Upper lobe of left lung (tissue), 6 donors: ENCODE measurements at regions not wholly inside any gene's neighbourhood (a gene's known extent, or its start where the extent isn't known, plus 50 kb on each side); places are given as distances from the start of the nearest gene placed in this dataset.

ENCODE experiments used
- ATAC-seq, 2 donors: fragments of 200-7000 bp; cut with Tn5 transposase; one replicate each; pipeline ENCODE4 v1.9.1; 2022; ENCODE audit warnings: mild to moderate bottlenecking in 2 of 2, moderate library complexity in 2 of 2; ENCODE audit not compliant: low FRiP score in 2 of 2
- DNase-seq, 2 donors: peaks; one replicate each; pipeline ENCODE4 v3.0.0-alpha.2; 2019 to 2020
- H3K27ac ChIP-seq, 4 donors: fragments of 200-600 bp; sonication (generic); one replicate each; pipeline ENCODE4 v1.5.1; 2016 to 2019
- H3K27me3 ChIP-seq, 4 donors: fragments of 200-600 bp; sonication (generic); one replicate each; pipeline ENCODE4 v1.5.1; 2017 to 2019
- H3K36me3 ChIP-seq, 4 donors: fragments of 200-600 bp; sonication (generic); one replicate each; pipeline ENCODE4 v1.5.1; 2016 to 2019
- H3K4me1 ChIP-seq, 4 donors: fragments of 200-600 bp; sonication (generic); one replicate each; pipeline ENCODE4 v1.5.1; 2018 to 2019
- H3K4me3 ChIP-seq, 4 donors: fragments of 200-600 bp; sonication (generic); one replicate each; pipeline ENCODE4 v1.5.1; 2017 to 2019; ENCODE audit warnings: mild to moderate bottlenecking in 2 of 4, moderate library complexity in 1 of 4
- H3K9me3 ChIP-seq, 4 donors: fragments of 200-600 bp; sonication (generic); one replicate each; pipeline ENCODE4 v1.5.1; 2018 to 2019
- EP300 ChIP-seq, 4 donors: sonication (generic); formaldehyde crosslinking; IDR thresholded peaks; one replicate each; pipeline ENCODE4 v1.5.1; 2017; ENCODE audit warnings: antibody characterized with exemption in 4 of 4, control low read depth in 2 of 4
- POLR2A ChIP-seq, 4 donors: fragments of 450-650 bp; IDR thresholded peaks; one replicate each; pipeline ENCODE4 v1.5.1; 2016 to 2017; ENCODE audit warnings: antibody characterized with exemption in 4 of 4, mild to moderate bottlenecking in 2 of 4
- POLR2AphosphoS5 ChIP-seq, 2 donors: sonication (generic); formaldehyde crosslinking; IDR thresholded peaks; one replicate each; pipeline ENCODE4 v1.5.1; 2017; ENCODE audit warnings: antibody characterized with exemption in 2 of 2
- WGBS, 2 donors: methylation state at CpG; one replicate each; pipeline ENCODE4 v1.1.5; 2017 to 2018; 5-methylcytosine and 5-hydroxymethylcytosine counted together
- TF ChIP-seq, protein P1 (sequence below), 6 experiments: fragments of 450-650 bp in 4 of 6; fragments of 200-600 bp in 2 of 6; sonication (generic) in 2 of 6; IDR thresholded peaks; one replicate each; pipeline ENCODE4 v1.5.1; 2016 to 2019; ENCODE audit warnings: antibody characterized with exemption in 6 of 6
- donor health status: DM: no; HTN: no; CAD: no; lungs with moderate emphysema.
- donor health status: DM: no; HTN: yes; CAD: no; lungs with severe emphysema.

DNA sequence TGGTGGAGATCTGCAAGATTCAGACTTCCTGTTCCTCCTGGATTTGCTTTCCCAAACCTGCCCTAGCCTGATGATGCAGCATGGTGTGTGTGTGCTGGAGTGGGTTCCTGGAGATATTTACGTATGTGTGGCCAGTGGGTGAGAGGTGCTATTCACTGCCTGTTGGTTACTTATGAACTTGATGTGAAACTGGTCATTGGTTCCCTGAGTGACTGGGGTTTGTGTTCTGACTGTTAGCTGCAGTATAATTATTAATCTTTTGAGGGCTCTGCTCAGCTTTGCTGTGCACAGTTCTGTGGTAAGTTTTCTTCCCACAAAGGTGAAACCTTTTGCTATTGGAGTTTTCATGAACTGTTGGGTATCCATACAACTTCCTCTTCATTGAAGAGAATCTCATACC is 541.8 kb upstream of the FBXO33 start:
- ATAC-seq: no peak

DNA sequence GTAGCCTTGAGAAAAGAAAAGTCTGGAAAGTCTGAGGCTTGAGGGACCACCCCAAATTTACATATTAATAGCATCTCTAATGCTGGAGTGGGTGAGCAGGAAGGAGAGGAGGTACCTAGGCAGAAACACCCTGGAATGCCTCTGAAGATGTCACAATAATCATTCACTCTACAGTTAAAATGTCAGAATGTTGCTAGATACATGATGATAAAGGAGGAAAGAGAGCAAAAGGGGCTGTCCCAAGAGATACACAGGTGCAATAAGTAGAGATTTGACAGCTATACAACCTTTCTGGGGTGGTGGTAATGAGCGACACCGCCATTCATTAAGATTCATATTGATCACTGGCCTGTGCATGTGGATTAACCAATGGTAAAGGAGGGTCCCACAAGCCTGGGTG is 540.5 kb upstream of the FBXO33 start:
- Histone ChIP-seq H3K27me3 (no peaks in the 10 kb centered on the region), H3K36me3 (no peaks in the 10 kb centered on the region), H3K9me3 (no peaks in the 10 kb centered on the region), H3K4me3 (no peak overlapping the region), H3K27ac (no peak overlapping the region), H3K4me1 (no peaks in the 10 kb centered on the region)
- ATAC-seq (no peak), DNase-seq (no peak)
- 93 to 98% methylated on average over 2 of the region's 2 CpGs for WGBS, 2 donors
- TF ChIP-seq POLR2A (IDR thresholded peaks at IDR 0.05): no peak
- TF ChIP-seq, protein P1, sequence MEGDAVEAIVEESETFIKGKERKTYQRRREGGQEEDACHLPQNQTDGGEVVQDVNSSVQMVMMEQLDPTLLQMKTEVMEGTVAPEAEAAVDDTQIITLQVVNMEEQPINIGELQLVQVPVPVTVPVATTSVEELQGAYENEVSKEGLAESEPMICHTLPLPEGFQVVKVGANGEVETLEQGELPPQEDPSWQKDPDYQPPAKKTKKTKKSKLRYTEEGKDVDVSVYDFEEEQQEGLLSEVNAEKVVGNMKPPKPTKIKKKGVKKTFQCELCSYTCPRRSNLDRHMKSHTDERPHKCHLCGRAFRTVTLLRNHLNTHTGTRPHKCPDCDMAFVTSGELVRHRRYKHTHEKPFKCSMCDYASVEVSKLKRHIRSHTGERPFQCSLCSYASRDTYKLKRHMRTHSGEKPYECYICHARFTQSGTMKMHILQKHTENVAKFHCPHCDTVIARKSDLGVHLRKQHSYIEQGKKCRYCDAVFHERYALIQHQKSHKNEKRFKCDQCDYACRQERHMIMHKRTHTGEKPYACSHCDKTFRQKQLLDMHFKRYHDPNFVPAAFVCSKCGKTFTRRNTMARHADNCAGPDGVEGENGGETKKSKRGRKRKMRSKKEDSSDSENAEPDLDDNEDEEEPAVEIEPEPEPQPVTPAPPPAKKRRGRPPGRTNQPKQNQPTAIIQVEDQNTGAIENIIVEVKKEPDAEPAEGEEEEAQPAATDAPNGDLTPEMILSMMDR (IDR thresholded peaks at IDR 0.05): no peak
- TF ChIP-seq POLR2AphosphoS5 (IDR thresholded peaks at IDR 0.05): no peak
- no peak for TF ChIP-seq EP300 (IDR thresholded peaks at IDR 0.05)

More for the DNA sequence above, 541.8 kb upstream of the FBXO33 start:
- no peak overlapping the region for H3K4me3 ChIP-seq
- DNase-seq: no peak
- no peaks in the 10 kb centered on the region for H3K4me1 ChIP-seq
- no peak overlapping the region for H3K27ac ChIP-seq
- no peaks in the 10 kb centered on the region for H3K9me3 ChIP-seq
- no peaks in the 10 kb centered on the region for H3K36me3 ChIP-seq
- TF ChIP-seq, protein P1 (IDR thresholded peaks at IDR 0.05): no peak
- no peak for TF ChIP-seq EP300 (IDR thresholded peaks at IDR 0.05)
- no peak for TF ChIP-seq POLR2A (IDR thresholded peaks at IDR 0.05)
- TF ChIP-seq POLR2AphosphoS5 (IDR thresholded peaks at IDR 0.05): no peak
- 73 to 89% methylated on average over 1 of the region's 1 CpG for WGBS, 2 donors
- no peaks in the 10 kb centered on the region for H3K27me3 ChIP-seq

DNA sequence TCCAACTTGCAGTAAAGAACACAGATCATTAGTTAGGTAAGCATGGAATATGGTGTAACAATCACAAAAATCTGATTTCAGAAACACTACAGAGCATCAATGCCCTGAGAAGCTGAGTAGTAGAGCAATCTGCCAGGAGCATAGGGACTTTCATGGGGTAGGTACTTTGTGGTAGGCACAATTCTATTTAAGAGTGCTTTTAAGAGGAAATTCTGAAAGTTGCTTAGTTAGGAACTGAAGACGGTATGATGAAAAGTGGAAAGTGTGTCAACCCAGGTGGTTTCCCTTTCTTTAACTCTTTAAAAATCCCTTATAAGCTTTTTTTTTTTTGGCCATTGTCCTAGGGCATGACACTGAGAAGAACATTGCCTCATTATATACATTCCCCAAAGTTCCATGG is 535.7 kb upstream of the FBXO33 start:
- Histone ChIP-seq H3K27me3 (no peaks in the 10 kb centered on the region), H3K27ac (no peak overlapping the region), H3K9me3 (no peaks in the 10 kb centered on the region), H3K4me3 (no peak overlapping the region), H3K36me3 (no peaks in the 10 kb centered on the region), H3K4me1 (no peaks in the 10 kb centered on the region)
- 88 to 94% methylated on average over 1 of the region's 1 CpG for WGBS, 2 donors
- DNase-seq (no peak), ATAC-seq (no peak)
- TF ChIP-seq, protein P1 (IDR thresholded peaks at IDR 0.05): no peak
- no peak for TF ChIP-seq EP300 (IDR thresholded peaks at IDR 0.05)
- no peak for TF ChIP-seq POLR2AphosphoS5 (IDR thresholded peaks at IDR 0.05)
- no peak for TF ChIP-seq POLR2A (IDR thresholded peaks at IDR 0.05)

DNA sequence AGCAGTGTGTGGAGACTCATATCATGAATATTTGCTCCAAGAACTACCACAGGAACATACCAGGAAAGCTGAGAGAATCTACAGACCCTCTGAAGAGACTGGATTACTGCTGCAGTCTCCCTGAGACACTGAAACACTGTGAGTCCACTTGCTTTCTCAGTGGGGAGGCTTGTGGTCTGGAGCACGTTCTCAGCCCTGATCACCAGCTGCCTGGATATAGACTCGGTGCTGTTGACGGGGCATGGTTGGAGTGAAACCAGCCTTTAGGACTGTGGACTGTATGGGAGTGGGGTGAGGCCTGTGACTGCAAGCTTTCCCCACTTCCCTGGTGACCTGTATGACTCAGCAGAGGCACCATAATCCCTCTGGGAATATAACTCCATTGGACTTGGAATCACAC is 525.8 kb upstream of the FBXO33 start:
- Histone ChIP-seq H3K4me1 (no peaks in the 10 kb centered on the region), H3K27ac (no peak overlapping the region), H3K9me3 (peaks cover 0 to 9% (median 0%) of the 10 kb centered on the region in 4 donors), H3K4me3 (no peak overlapping the region), H3K27me3 (no peaks in the 10 kb centered on the region), H3K36me3 (no peaks in the 10 kb centered on the region)
- 90 to 92% methylated on average over 2 to 3 of the region's 3 CpGs for WGBS, 2 donors
- no peak for DNase-seq
- no peak for TF ChIP-seq POLR2AphosphoS5 (IDR thresholded peaks at IDR 0.05)
- TF ChIP-seq, protein P1 (IDR thresholded peaks at IDR 0.05): no peak
- TF ChIP-seq POLR2A (IDR thresholded peaks at IDR 0.05): no peak
- no peak for TF ChIP-seq EP300 (IDR thresholded peaks at IDR 0.05)
- no peak for ATAC-seq

- Histone ChIP-seq H3K9me3 (peaks cover 0 to 15% (median 0%) of the 10 kb centered on the region in 4 donors), H3K36me3 (no peaks in the 10 kb centered on the region), H3K27me3 (no peaks in the 10 kb centered on the region), H3K4me1 (no peaks in the 10 kb centered on the region), H3K4me3 (no peak overlapping the region), H3K27ac (no peak overlapping the region)
- 71 to 72% methylated on average over 3 of the region's 3 CpGs for WGBS, 2 donors
- ATAC-seq (no peak), DNase-seq (no peak)
- TF ChIP-seq EP300 (IDR thresholded peaks at IDR 0.05): no peak
These were observed 525.1 kb upstream of the FBXO33 start for GRCh38 chr14:39957290-39957689.
